Neural cell (in vitro differentiated cells): ENCODE measurements at regions not wholly inside any gene's neighbourhood (a gene's known extent, or its start where the extent isn't known, plus 50 kb on each side); places are given as distances from the start of the nearest gene placed in this dataset.

Experiments used
- CTCF ChIP-seq: fragments of 450-650 bp; IDR thresholded peaks from 2 replicates; pipeline ENCODE4 v1.5.1; 2014; ENCODE audit warnings: antibody characterized with exemption, mild to moderate bottlenecking, moderate library complexity; ENCODE audit not compliant: poor library complexity, severe bottlenecking
- EZH2 ChIP-seq: fragments of 200-600, 300-800 bp; shearing (Covaris generic), sonication (generic); IDR thresholded peaks from 2 replicates; pipeline ENCODE4 v1.6.1; 2014; ENCODE audit warnings: antibody characterized with exemption, low read length, borderline replicate concordance, mild to moderate bottlenecking; ENCODE audit not compliant: insufficient read depth, poor library complexity, severe bottlenecking
- MXI1 ChIP-seq: fragments of 450-650 bp; conservative IDR thresholded peaks from 2 replicates; pipeline ENCODE4 v1.6.1; 2014; ENCODE audit warnings: antibody characterized with exemption, mild to moderate bottlenecking; ENCODE audit not compliant: poor library complexity, severe bottlenecking
- POLR2AphosphoS5 ChIP-seq: IDR thresholded peaks from 2 replicates; pipeline ENCODE4 v1.6.1; 2012

- no peak for TF ChIP-seq CTCF
- TF ChIP-seq MXI1: no peak
- TF ChIP-seq EZH2: no peak
- no peak for TF ChIP-seq POLR2AphosphoS5
Observed at GRCh38 chr2:238700506-238701340, 147.2 kb upstream of the TWIST2 start.
